Gastrocnemius medialis (tissue), 4 donors: ENCODE measurements at regions not wholly inside any gene's neighbourhood (a gene's known extent, or its start where the extent isn't known, plus 50 kb on each side); places are given as distances from the start of the nearest gene placed in this dataset.

ENCODE experiments used
- ATAC-seq, 2 donors: fragments of 150-250 bp; one replicate each; pipeline ENCODE4 v1.9.1; 2016
- DNase-seq, 2 donors: peaks; one replicate each; pipeline ENCODE4 v3.0.0-alpha.2; 2019
- H3K27ac ChIP-seq, 4 donors: fragments of 200-600 bp; sonication (generic); 1 replicate in 1 of 4; 2 replicates in 3 of 4; pipeline ENCODE4 v1.5.1; 2016 to 2018; ENCODE audit warnings: mild to moderate bottlenecking in 2 of 4, moderate library complexity in 1 of 4
- H3K27me3 ChIP-seq, 3 donors: fragments of 200-600 bp; sonication (generic) in 2 of 3; 1 replicate in 1 of 3; 2 replicates in 2 of 3; pipeline versions ENCODE4 v1.5.1 to v1.6.0; 2016 to 2019; ENCODE audit warnings: mild to moderate bottlenecking in 1 of 3, moderate library complexity in 1 of 3
- H3K36me3 ChIP-seq, 2 donors: fragments of 200-600 bp; sonication (generic) in 1 of 2; one replicate each; pipeline ENCODE4 v1.5.1; 2017 to 2018
- H3K4me1 ChIP-seq, 2 donors: fragments of 200-600 bp; sonication (generic) in 1 of 2; one replicate each; pipeline ENCODE4 v1.5.1; 2016 to 2017; ENCODE audit warnings: mild to moderate bottlenecking in 2 of 2
- H3K4me3 ChIP-seq, 4 donors: fragments of 200-600 bp; sonication (generic) in 3 of 4; 1 replicate in 1 of 4; 2 replicates in 3 of 4; pipeline ENCODE4 v1.5.1; 2016 to 2019; ENCODE audit warnings: mild to moderate bottlenecking in 2 of 4
- H3K9me3 ChIP-seq, 3 donors: fragments of 200-600 bp; sonication (generic) in 2 of 3; 1 replicate in 1 of 3; 2 replicates in 2 of 3; pipeline ENCODE4 v1.5.1; 2016 to 2019
- POLR2A ChIP-seq, 2 donors: fragments of 450-650 bp; IDR thresholded peaks; one replicate each; pipeline ENCODE4 v1.6.1; 2017; ENCODE audit warnings: antibody characterized with exemption in 2 of 2, mild to moderate bottlenecking in 2 of 2, moderate library complexity in 2 of 2
- in situ Hi-C, 4 donors: fragments of 200-750 bp; cut with MboI; loops; one replicate each; pipeline versions ENCODE4 v1.15.0 to v1.8.0; 2017; ENCODE audit warnings: low sequenced_read_pairs in 4 of 4
- intact Hi-C: fragments of 100-400 bp; cut with DNase I; formaldehyde crosslinking; loops from one replicate; pipeline ENCODE4 v1.15.1; 2023; ENCODE audit warnings: low total_unique reads
- TF ChIP-seq, protein P1 (sequence below), 5 experiments: fragments of 450-650 bp in 3 of 5; fragments of 200-600 bp in 2 of 5; sonication (generic) in 2 of 5; IDR thresholded peaks in 4 of 5; conservative IDR thresholded peaks in 1 of 5; 1 replicate in 4 of 5; 2 replicates in 1 of 5; pipeline ENCODE4 v1.5.1; 2016 to 2019; ENCODE audit warnings: antibody characterized with exemption in 5 of 5, mild to moderate bottlenecking in 3 of 5, moderate library complexity in 3 of 5

DNA sequence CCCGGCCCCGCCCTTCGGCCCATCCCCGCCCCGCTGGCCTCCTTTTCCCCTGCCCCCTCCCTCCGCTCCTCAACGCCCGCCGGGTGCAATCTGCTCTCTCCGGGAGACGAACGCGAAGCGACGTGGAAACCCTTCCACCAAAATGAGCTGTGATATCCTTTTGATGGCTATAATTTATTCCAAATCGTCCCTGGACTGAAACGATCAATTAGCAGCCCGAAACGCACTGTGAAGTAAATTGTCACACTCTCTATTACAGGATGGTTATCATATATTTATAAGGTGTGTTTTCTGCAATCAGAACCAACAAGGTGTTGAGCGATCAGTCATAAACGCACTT, 134.6 kb upstream of the BARHL2 start:
- TF ChIP-seq, protein P1, sequence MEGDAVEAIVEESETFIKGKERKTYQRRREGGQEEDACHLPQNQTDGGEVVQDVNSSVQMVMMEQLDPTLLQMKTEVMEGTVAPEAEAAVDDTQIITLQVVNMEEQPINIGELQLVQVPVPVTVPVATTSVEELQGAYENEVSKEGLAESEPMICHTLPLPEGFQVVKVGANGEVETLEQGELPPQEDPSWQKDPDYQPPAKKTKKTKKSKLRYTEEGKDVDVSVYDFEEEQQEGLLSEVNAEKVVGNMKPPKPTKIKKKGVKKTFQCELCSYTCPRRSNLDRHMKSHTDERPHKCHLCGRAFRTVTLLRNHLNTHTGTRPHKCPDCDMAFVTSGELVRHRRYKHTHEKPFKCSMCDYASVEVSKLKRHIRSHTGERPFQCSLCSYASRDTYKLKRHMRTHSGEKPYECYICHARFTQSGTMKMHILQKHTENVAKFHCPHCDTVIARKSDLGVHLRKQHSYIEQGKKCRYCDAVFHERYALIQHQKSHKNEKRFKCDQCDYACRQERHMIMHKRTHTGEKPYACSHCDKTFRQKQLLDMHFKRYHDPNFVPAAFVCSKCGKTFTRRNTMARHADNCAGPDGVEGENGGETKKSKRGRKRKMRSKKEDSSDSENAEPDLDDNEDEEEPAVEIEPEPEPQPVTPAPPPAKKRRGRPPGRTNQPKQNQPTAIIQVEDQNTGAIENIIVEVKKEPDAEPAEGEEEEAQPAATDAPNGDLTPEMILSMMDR (IDR thresholded peaks at IDR 0.05 in 4 of 5, conservative IDR thresholded peaks at IDR 0.05 in 1 of 5) = no peak
- TF ChIP-seq POLR2A (IDR thresholded peaks at IDR 0.05) = no peak
- Histone ChIP-seq H3K4me3 (peak overlapping the region; percentile 79 to 100 (median 83)), H3K9me3 (no peaks in the 10 kb centered on the region), H3K27ac (no peak overlapping the region), H3K27me3 (no peaks in the 10 kb centered on the region), H3K4me1 (peaks cover 0 to 7% of the 10 kb centered on the region in 2 donors), H3K36me3 (no peaks in the 10 kb centered on the region)
- in situ Hi-C loops = loop anchor here in 1 of 4 donors (25.0 kb wide), 1 partner anchor 111 kb away; no protein-coding TSS in a partner anchor
- DNase-seq (no peak), ATAC-seq (no peak)
- intact Hi-C loops = loop anchor here (2.0 to 5.0 kb wide), 2 partner anchors 113 to 171 kb away; partner anchors contain the start of gene ZNF644

- Histone ChIP-seq H3K4me3 (peak overlapping the region; percentile 79 to 100 (median 83)), H3K36me3 (no peaks in the 10 kb centered on the region), H3K4me1 (peaks cover 0 to 7% of the 10 kb centered on the region in 2 donors), H3K27ac (peak overlapping the region; percentile 62 to 75 (median 63)), H3K27me3 (no peaks in the 10 kb centered on the region), H3K9me3 (no peaks in the 10 kb centered on the region)
- ATAC-seq = peak; percentile 89 to 95
- DNase-seq = peak; percentile 65 to 67
- TF ChIP-seq POLR2A (IDR thresholded peaks at IDR 0.05) = peak in 1 of 2 donors; percentile 32
- TF ChIP-seq, protein P1 (IDR thresholded peaks at IDR 0.05 in 4 of 5, conservative IDR thresholded peaks at IDR 0.05 in 1 of 5) = peak in 4 of 5 experiments; percentile 40 to 91 (median 65)
- in situ Hi-C loops = loop anchor here in 1 of 4 donors (25.0 kb wide), 1 partner anchor 111 kb away; no protein-coding TSS in a partner anchor
- intact Hi-C loops = loop anchor here (2.0 to 5.0 kb wide), 2 partner anchors 114 to 171 kb away; partner anchors contain the start of gene ZNF644
Observed at GRCh38 chr1:90850898-90851710, 134.0 kb upstream of the BARHL2 start.

GRCh38 chr1:90850181-90850897, 133.2 kb upstream of the BARHL2 start:
- ATAC-seq (peak in 1 of 2 donors; percentile 4), DNase-seq (no peak)
- no peaks in the 10 kb centered on the region for H3K27me3 ChIP-seq
- TF ChIP-seq POLR2A (IDR thresholded peaks at IDR 0.05) = no peak
- TF ChIP-seq, protein P1 (IDR thresholded peaks at IDR 0.05 in 4 of 5, conservative IDR thresholded peaks at IDR 0.05 in 1 of 5) = no peak
- H3K27ac ChIP-seq = peak overlapping the region; percentile 62 to 75 (median 63)
- in situ Hi-C loops = loop anchor here in 1 of 4 donors (25.0 kb wide), 1 partner anchor 112 kb away; no protein-coding TSS in a partner anchor
- H3K9me3 ChIP-seq = no peaks in the 10 kb centered on the region
- peak overlapping the region; percentile 79 to 100 (median 83) for H3K4me3 ChIP-seq
- intact Hi-C loops = loop anchor here (2.0 to 5.0 kb wide), 2 partner anchors 114 to 172 kb away; partner anchors contain the start of gene ZNF644
- no peaks in the 10 kb centered on the region for H3K36me3 ChIP-seq
- H3K4me1 ChIP-seq = peaks cover 0 to 7% of the 10 kb centered on the region in 2 donors

DNA sequence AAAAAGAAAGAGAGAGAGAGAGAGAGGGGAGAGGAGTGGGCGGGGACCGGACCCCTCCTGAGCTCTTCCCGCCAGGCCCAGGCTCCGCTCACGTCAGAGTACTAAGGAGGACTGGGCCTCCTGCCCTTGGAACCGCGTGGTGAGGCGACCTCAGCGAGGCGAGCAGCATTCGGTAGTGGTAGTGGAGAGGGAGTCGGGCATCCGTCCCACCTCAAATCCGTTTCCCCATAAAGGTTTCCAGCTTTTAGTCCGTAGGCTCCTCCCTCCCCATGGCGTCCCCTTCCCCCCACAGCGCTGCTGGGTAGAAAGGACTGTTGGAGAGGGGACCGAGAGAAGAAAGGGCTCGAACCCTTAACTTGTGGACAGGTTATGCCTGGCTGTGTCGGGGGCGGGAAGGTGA, 124.4 kb upstream of the BARHL2 start:
- no peak for ATAC-seq
- DNase-seq = no peak

More for the DNA sequence above, 124.4 kb upstream of the BARHL2 start:
- in situ Hi-C loops (no loop called here), intact Hi-C loops (no loop called here)
- Histone ChIP-seq H3K36me3 (no peaks in the 10 kb centered on the region), H3K27me3 (peaks cover 14 to 22% (median 17%) of the 10 kb centered on the region in 3 donors), H3K4me1 (peaks cover 1% of the 10 kb centered on the region in 2 donors), H3K9me3 (no peaks in the 10 kb centered on the region), H3K27ac (no peak overlapping the region), H3K4me3 (no peak overlapping the region)
- TF ChIP-seq, protein P1 (IDR thresholded peaks at IDR 0.05 in 4 of 5, conservative IDR thresholded peaks at IDR 0.05 in 1 of 5) = no peak
- TF ChIP-seq POLR2A (IDR thresholded peaks at IDR 0.05) = no peak
